ENCODE measurements at regions not wholly inside any gene's neighbourhood (a gene's known extent, or its start where the extent isn't known, plus 50 kb on each side); places are given as distances from the start of the nearest gene placed in this dataset.

- H3K4me1 Mint-ChIP-seq: peaks cover 6% of the 10 kb centered on the region
- H3K36me3 Mint-ChIP-seq: no peaks in the 10 kb centered on the region
- TF ChIP-seq CTCF (IDR thresholded peaks at IDR 0.05; ENCODE audit: unreplicated experiment): no peak
- no peak overlapping the region for H3K27ac Mint-ChIP-seq
- no peak for DNase-seq (ENCODE audit: low spot score in 2 of 2, unreplicated experiment in 2 of 2)
- no peaks in the 10 kb centered on the region for H3K9me3 Mint-ChIP-seq
- no peak overlapping the region for H3K4me3 Mint-ChIP-seq
- peaks cover 4% of the 10 kb centered on the region for H3K27me3 Mint-ChIP-seq (ENCODE audit: low read depth)
These were observed 159.7 kb upstream of the ARHGEF26 start for GRCh38 chr3:153961494-153961893.

GRCh38 chr3:153963012-153963411 is 158.2 kb upstream of the ARHGEF26 start:
- no peak for DNase-seq (ENCODE audit: low spot score in 2 of 2, unreplicated experiment in 2 of 2)
- no peak for TF ChIP-seq CTCF (IDR thresholded peaks at IDR 0.05; ENCODE audit: unreplicated experiment)
- H3K36me3 Mint-ChIP-seq: no peaks in the 10 kb centered on the region
- H3K4me3 Mint-ChIP-seq: no peak overlapping the region
- no peaks in the 10 kb centered on the region for H3K27me3 Mint-ChIP-seq (ENCODE audit: low read depth)
- peaks cover 6% of the 10 kb centered on the region for H3K4me1 Mint-ChIP-seq
- H3K9me3 Mint-ChIP-seq: peaks cover 6% of the 10 kb centered on the region
- H3K27ac Mint-ChIP-seq: no peak overlapping the region

GRCh38 chr3:153967260-153967659 is 153.9 kb upstream of the ARHGEF26 start:
- Mint-ChIP-seq H3K4me3 (no peak overlapping the region), H3K27ac (no peak overlapping the region), H3K27me3 (ENCODE audit: low read depth) (no peaks in the 10 kb centered on the region), H3K4me1 (peaks cover 7% of the 10 kb centered on the region), H3K9me3 (peaks cover 8% of the 10 kb centered on the region), H3K36me3 (no peaks in the 10 kb centered on the region)
- no peak for TF ChIP-seq CTCF (IDR thresholded peaks at IDR 0.05; ENCODE audit: unreplicated experiment)
- DNase-seq (ENCODE audit: low spot score in 2 of 2, unreplicated experiment in 2 of 2): no peak

- TF ChIP-seq CTCF (IDR thresholded peaks at IDR 0.05; ENCODE audit: unreplicated experiment): no peak
- DNase-seq (ENCODE audit: low spot score in 2 of 2, unreplicated experiment in 2 of 2): no peak
- peaks cover 13% of the 10 kb centered on the region for H3K4me1 Mint-ChIP-seq
- H3K27ac Mint-ChIP-seq: no peak overlapping the region
- no peak overlapping the region for H3K4me3 Mint-ChIP-seq
- no peaks in the 10 kb centered on the region for H3K36me3 Mint-ChIP-seq
- no peaks in the 10 kb centered on the region for H3K27me3 Mint-ChIP-seq (ENCODE audit: low read depth)
- peaks cover 8% of the 10 kb centered on the region for H3K9me3 Mint-ChIP-seq
These were observed 151.1 kb upstream of the ARHGEF26 start for GRCh38 chr3:153970047-153970446.

GRCh38 chr3:153970741-153971347 is 150.3 kb upstream of the ARHGEF26 start:
- Mint-ChIP-seq H3K4me3 (no peak overlapping the region), H3K4me1 (peaks cover 13% of the 10 kb centered on the region), H3K27me3 (ENCODE audit: low read depth) (no peaks in the 10 kb centered on the region), H3K9me3 (peaks cover 8% of the 10 kb centered on the region), H3K36me3 (no peaks in the 10 kb centered on the region), H3K27ac (no peak overlapping the region)
- TF ChIP-seq CTCF (IDR thresholded peaks at IDR 0.05; ENCODE audit: unreplicated experiment): peak; percentile 37
- no peak for DNase-seq (ENCODE audit: low spot score in 2 of 2, unreplicated experiment in 2 of 2)

GRCh38 chr3:153972862-153973261 is 148.3 kb upstream of the ARHGEF26 start:
- no peak overlapping the region for H3K27ac Mint-ChIP-seq

More at GRCh38 chr3:153972862-153973261, 148.3 kb upstream of the ARHGEF26 start:
- peaks cover 4% of the 10 kb centered on the region for H3K9me3 Mint-ChIP-seq
- H3K4me3 Mint-ChIP-seq: no peak overlapping the region
- no peak for DNase-seq (ENCODE audit: low spot score in 2 of 2, unreplicated experiment in 2 of 2)
- H3K27me3 Mint-ChIP-seq (ENCODE audit: low read depth): no peaks in the 10 kb centered on the region
- no peaks in the 10 kb centered on the region for H3K36me3 Mint-ChIP-seq
- H3K4me1 Mint-ChIP-seq: peaks cover 21% of the 10 kb centered on the region
- no peak for TF ChIP-seq CTCF (IDR thresholded peaks at IDR 0.05; ENCODE audit: unreplicated experiment)
